Common myeloid progenitor, CD34-positive (primary cell): ENCODE measurements at regions not wholly inside any gene's neighbourhood (a gene's known extent, or its start where the extent isn't known, plus 50 kb on each side); places are given as distances from the start of the nearest gene placed in this dataset.
"Not testable (repeated sequence)": the region's sequence is repeated elsewhere in the genome, so short reads cannot be mapped to it uniquely, and the experiment has no call there.

Source experiments
- CTCF ChIA-PET: fragments of 350-600 bp; sonication (Branson Sonifier 250); formaldehyde crosslinking; loops from one replicate; lab custom pipeline; 2021; ENCODE audit warnings: antibody characterized with exemption; lab: Charles Lee
- POLR2A ChIA-PET: fragments of 350-600 bp; sonication (Branson Sonifier 250); formaldehyde crosslinking; loops from one replicate; lab custom pipeline; 2021; ENCODE audit warnings: antibody characterized with exemption; lab: Charles Lee
- DNase-seq, 3 donors: peaks; one replicate each; pipeline versions ENCODE4 v3.0.0 to v3.0.0-alpha.2; 2013
- H3K27ac ChIP-seq, 2 experiments: 1 replicate in 1 of 2; 2 replicates in 1 of 2; pipeline ENCODE4 v1.7.0; 2013; ENCODE audit warnings: inconsistent platforms in 2 of 2, low read length in 2 of 2, mild to moderate bottlenecking in 2 of 2, low read depth in 1 of 2, moderate library complexity in 1 of 2; ENCODE audit not compliant: severe bottlenecking in 2 of 2, insufficient read depth in 1 of 2, poor library complexity in 1 of 2
- H3K27me3 ChIP-seq, 5 experiments: replicated peaks in 2 of 5; 1 replicate in 3 of 5; 2 replicates in 2 of 5; pipeline versions ENCODE4 v1.6.1 to v1.7.0; 2013; ENCODE audit warnings: low read length in 4 of 5, mild to moderate bottlenecking in 2 of 5, moderate library complexity in 2 of 5, inconsistent platforms in 1 of 5; ENCODE audit not compliant: insufficient read depth in 5 of 5, control insufficient read depth in 4 of 5
- H3K36me3 ChIP-seq, 4 experiments: 1 replicate in 2 of 4; 2 replicates in 2 of 4; pipeline versions ENCODE4 v1.6.1 to v1.7.0; 2013; ENCODE audit warnings: low read length in 3 of 4, control low read depth in 1 of 4, mild to moderate bottlenecking in 1 of 4; ENCODE audit not compliant: control insufficient read depth in 4 of 4, insufficient read depth in 4 of 4
- H3K4me1 ChIP-seq, 4 experiments: 1 replicate in 3 of 4; 2 replicates in 1 of 4; pipeline versions ENCODE4 v1.6.1 to v1.7.1; 2013; ENCODE audit warnings: low read length in 3 of 4, mild to moderate bottlenecking in 3 of 4, control low read depth in 1 of 4, inconsistent platforms in 1 of 4, moderate library complexity in 1 of 4; ENCODE audit not compliant: control insufficient read depth in 4 of 4, insufficient read depth in 4 of 4; ENCODE audit errors: control extremely low read depth in 1 of 4
- H3K4me3 ChIP-seq, 7 experiments: 1 replicate in 4 of 7; 2 replicates in 3 of 7; pipeline versions ENCODE4 v1.5.1 to v1.7.0; 2013; ENCODE audit warnings: mild to moderate bottlenecking in 7 of 7, low read length in 6 of 7, moderate library complexity in 6 of 7, inconsistent platforms in 2 of 7, low read depth in 2 of 7, control low read depth in 1 of 7; ENCODE audit not compliant: insufficient read depth in 4 of 7, control insufficient read depth in 1 of 7; ENCODE audit errors: extremely low read depth in 1 of 7
- H3K9me3 ChIP-seq, 5 experiments: 1 replicate in 4 of 5; 2 replicates in 1 of 5; pipeline versions ENCODE4 v1.6.1 to v1.7.1; 2013; ENCODE audit warnings: low read length in 4 of 5, mild to moderate bottlenecking in 2 of 5, inconsistent platforms in 1 of 5, low read depth in 1 of 5, moderate library complexity in 1 of 5; ENCODE audit not compliant: control insufficient read depth in 4 of 5, insufficient read depth in 2 of 5; ENCODE audit errors: control extremely low read depth in 1 of 5
- WGBS: methylation state at CpG from one replicate; pipeline ENCODE4 v1.1.5; 2013; ENCODE audit not compliant: insufficient coverage; 5-methylcytosine and 5-hydroxymethylcytosine counted together

- no peaks in the 10 kb centered on the region for H3K27me3 ChIP-seq
- no peak for DNase-seq
- no peaks in the 10 kb centered on the region for H3K9me3 ChIP-seq
- ChIA-PET POLR2A (no interaction called here), CTCF (no interaction called here)
- no peak overlapping the region for H3K4me3 ChIP-seq
- no CpG with 5 or more reads among the region's 1 CpG for WGBS
- H3K4me1 ChIP-seq = no peaks in the 10 kb centered on the region
- H3K36me3 ChIP-seq = no peaks in the 10 kb centered on the region
- H3K27ac ChIP-seq = no peak overlapping the region
These were observed 1132.1 kb upstream of the ALCAM start for GRCh38 chr3:104234442-104235194.

- ChIA-PET CTCF (no interaction called here), POLR2A (no interaction called here)
- H3K9me3 ChIP-seq = peaks cover 0 to 2% (median 0%) of the 10 kb centered on the region in 5 experiments
- no peaks in the 10 kb centered on the region for H3K36me3 ChIP-seq
- DNase-seq = no peak
- 86% methylated on average over 1 of the region's 4 CpGs for WGBS
- no peak overlapping the region for H3K27ac ChIP-seq
- no peaks in the 10 kb centered on the region for H3K27me3 ChIP-seq
- no peak overlapping the region for H3K4me3 ChIP-seq
- H3K4me1 ChIP-seq = no peaks in the 10 kb centered on the region
These were observed 1122.0 kb upstream of the ALCAM start for GRCh38 chr3:104244680-104245220.

GRCh38 chr3:104245261-104245660 is 1121.4 kb upstream of the ALCAM start:
- Histone ChIP-seq H3K27ac (no peak overlapping the region), H3K9me3 (peaks cover 0 to 2% (median 0%) of the 10 kb centered on the region in 5 experiments), H3K36me3 (no peaks in the 10 kb centered on the region), H3K4me3 (no peak overlapping the region), H3K4me1 (no peaks in the 10 kb centered on the region), H3K27me3 (no peaks in the 10 kb centered on the region)
- ChIA-PET POLR2A (no interaction called here), CTCF (no interaction called here)
- no peak for DNase-seq
- WGBS = 69% methylated on average over 3 of the region's 3 CpGs

GRCh38 chr3:104245981-104246380 is 1120.7 kb upstream of the ALCAM start:
- POLR2A ChIA-PET = no interaction called here
- Histone ChIP-seq H3K36me3 (no peaks in the 10 kb centered on the region), H3K9me3 (peaks cover 0 to 2% (median 0%) of the 10 kb centered on the region in 5 experiments), H3K4me1 (no peaks in the 10 kb centered on the region), H3K27ac (no peak overlapping the region), H3K4me3 (no peak overlapping the region), H3K27me3 (no peaks in the 10 kb centered on the region)
- DNase-seq = no peak
- WGBS = 17% methylated on average over 1 of the region's 2 CpGs
- CTCF ChIA-PET = no interaction called here

- DNase-seq = no peak
- WGBS = 100% methylated on average over 2 of the region's 4 CpGs
These were observed 1109.2 kb upstream of the ALCAM start for GRCh38 chr3:104257486-104257885.

GRCh38 chr3:104263477-104263876 is 1103.2 kb upstream of the ALCAM start:
- POLR2A ChIA-PET = no interaction called here
- no peaks in the 10 kb centered on the region for H3K36me3 ChIP-seq
- CTCF ChIA-PET = no interaction called here
- H3K4me1 ChIP-seq = no peaks in the 10 kb centered on the region
- H3K9me3 ChIP-seq = no peaks in the 10 kb centered on the region
- no peak overlapping the region for H3K27ac ChIP-seq
- DNase-seq = no peak
- no CpG with 5 or more reads among the region's 2 CpGs for WGBS
- no peak overlapping the region for H3K4me3 ChIP-seq
- no peaks in the 10 kb centered on the region for H3K27me3 ChIP-seq

More at GRCh38 chr3:104257486-104257885, 1109.2 kb upstream of the ALCAM start:
- Histone ChIP-seq H3K9me3 (peaks cover 0 to 1% (median 0%) of the 10 kb centered on the region in 5 experiments), H3K36me3 (no peaks in the 10 kb centered on the region), H3K4me1 (no peaks in the 10 kb centered on the region), H3K27me3 (no peaks in the 10 kb centered on the region), H3K4me3 (no peak overlapping the region), H3K27ac (no peak overlapping the region)
- ChIA-PET CTCF (no interaction called here), POLR2A (no interaction called here)

- H3K27ac ChIP-seq, H3K9me3 ChIP-seq, H3K27me3 ChIP-seq, H3K36me3 ChIP-seq, H3K4me1 ChIP-seq, CTCF ChIA-PET, DNase-seq, POLR2A ChIA-PET, H3K4me3 ChIP-seq: not testable (repeated sequence)
- WGBS = no CpG with 5 or more reads among the region's 1 CpG
These were observed 1100.5 kb upstream of the ALCAM start for GRCh38 chr3:104266219-104266618.
